ENCODE measurements at regions not wholly inside any gene's neighbourhood (a gene's known extent, or its start where the extent isn't known, plus 50 kb on each side); places are given as distances from the start of the nearest gene placed in this dataset.

- no peaks in the 10 kb centered on the region for H3K27me3 ChIP-seq (ENCODE audit: control insufficient read depth, insufficient read depth, low read length)
- H3K4me3 ChIP-seq (ENCODE audit: low read depth, low read length) = no peak overlapping the region
- no peak for TF ChIP-seq CTCF (IDR thresholded peaks at IDR 0.05; ENCODE audit: insufficient read depth, low read length, severe bottlenecking)
- H3K36me3 ChIP-seq (ENCODE audit: control insufficient read depth, insufficient read depth, low read length) = no peaks in the 10 kb centered on the region
- DNase-seq (ENCODE audit: low read depth) (no peak), FAIRE-seq (no peak)
Measured at GRCh38 chr9:7542693-7543092, 256.9 kb downstream of the DMAC1 start.

- DNase-seq (ENCODE audit: low read depth) (no peak), FAIRE-seq (no peak)
- H3K27me3 ChIP-seq (ENCODE audit: control insufficient read depth, insufficient read depth, low read length) = no peaks in the 10 kb centered on the region
- TF ChIP-seq CTCF (IDR thresholded peaks at IDR 0.05; ENCODE audit: insufficient read depth, low read length, severe bottlenecking) = no peak
- H3K4me3 ChIP-seq (ENCODE audit: low read depth, low read length) = no peak overlapping the region
- no peaks in the 10 kb centered on the region for H3K36me3 ChIP-seq (ENCODE audit: control insufficient read depth, insufficient read depth, low read length)
Measured at GRCh38 chr9:7542126-7542525, 257.5 kb downstream of the DMAC1 start.

- peak; percentile 55 for DNase-seq (ENCODE audit: low read depth)
- no peak for FAIRE-seq
- peak; percentile 85 for TF ChIP-seq CTCF (IDR thresholded peaks at IDR 0.05; ENCODE audit: insufficient read depth, low read length, severe bottlenecking)
- H3K4me3 ChIP-seq (ENCODE audit: low read depth, low read length) = no peak overlapping the region
- no peaks in the 10 kb centered on the region for H3K36me3 ChIP-seq (ENCODE audit: control insufficient read depth, insufficient read depth, low read length)
- no peaks in the 10 kb centered on the region for H3K27me3 ChIP-seq (ENCODE audit: control insufficient read depth, insufficient read depth, low read length)
Measured at GRCh38 chr9:7536310-7536939, 263.2 kb downstream of the DMAC1 start.

GRCh38 chr9:7534211-7534935 lies 265.2 kb downstream of the DMAC1 start:
- FAIRE-seq = no peak
- TF ChIP-seq CTCF (IDR thresholded peaks at IDR 0.05; ENCODE audit: insufficient read depth, low read length, severe bottlenecking) = no peak
- H3K27me3 ChIP-seq (ENCODE audit: control insufficient read depth, insufficient read depth, low read length) = no peaks in the 10 kb centered on the region
- no peak overlapping the region for H3K4me3 ChIP-seq (ENCODE audit: low read depth, low read length)
- H3K36me3 ChIP-seq (ENCODE audit: control insufficient read depth, insufficient read depth, low read length) = no peaks in the 10 kb centered on the region
- no peak for DNase-seq (ENCODE audit: low read depth)

GRCh38 chr9:7533376-7534090 lies 266.0 kb downstream of the DMAC1 start:
- Histone ChIP-seq H3K4me3 (ENCODE audit: low read depth, low read length) (no peak overlapping the region), H3K36me3 (ENCODE audit: control insufficient read depth, insufficient read depth, low read length) (no peaks in the 10 kb centered on the region), H3K27me3 (ENCODE audit: control insufficient read depth, insufficient read depth, low read length) (no peaks in the 10 kb centered on the region)
- FAIRE-seq (no peak), DNase-seq (ENCODE audit: low read depth) (peak; percentile 32)
- no peak for TF ChIP-seq CTCF (IDR thresholded peaks at IDR 0.05; ENCODE audit: insufficient read depth, low read length, severe bottlenecking)
